ENCODE measurements at regions not wholly inside any gene's neighbourhood (a gene's known extent, or its start where the extent isn't known, plus 50 kb on each side); places are given as distances from the start of the nearest gene placed in this dataset.

- TF ChIP-seq POLR2AphosphoS5 (IDR thresholded peaks at IDR 0.05), result no peak
- no peak for TF ChIP-seq EP300 (IDR thresholded peaks at IDR 0.05)
- TF ChIP-seq, protein P1, sequence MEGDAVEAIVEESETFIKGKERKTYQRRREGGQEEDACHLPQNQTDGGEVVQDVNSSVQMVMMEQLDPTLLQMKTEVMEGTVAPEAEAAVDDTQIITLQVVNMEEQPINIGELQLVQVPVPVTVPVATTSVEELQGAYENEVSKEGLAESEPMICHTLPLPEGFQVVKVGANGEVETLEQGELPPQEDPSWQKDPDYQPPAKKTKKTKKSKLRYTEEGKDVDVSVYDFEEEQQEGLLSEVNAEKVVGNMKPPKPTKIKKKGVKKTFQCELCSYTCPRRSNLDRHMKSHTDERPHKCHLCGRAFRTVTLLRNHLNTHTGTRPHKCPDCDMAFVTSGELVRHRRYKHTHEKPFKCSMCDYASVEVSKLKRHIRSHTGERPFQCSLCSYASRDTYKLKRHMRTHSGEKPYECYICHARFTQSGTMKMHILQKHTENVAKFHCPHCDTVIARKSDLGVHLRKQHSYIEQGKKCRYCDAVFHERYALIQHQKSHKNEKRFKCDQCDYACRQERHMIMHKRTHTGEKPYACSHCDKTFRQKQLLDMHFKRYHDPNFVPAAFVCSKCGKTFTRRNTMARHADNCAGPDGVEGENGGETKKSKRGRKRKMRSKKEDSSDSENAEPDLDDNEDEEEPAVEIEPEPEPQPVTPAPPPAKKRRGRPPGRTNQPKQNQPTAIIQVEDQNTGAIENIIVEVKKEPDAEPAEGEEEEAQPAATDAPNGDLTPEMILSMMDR (IDR thresholded peaks at IDR 0.05), result no peak
Observed at GRCh38 chr4:59689149-59689548, 1511.0 kb upstream of the ADGRL3 start.

All from sigmoid colon (tissue), 4 donors.